Liver (tissue), 3 donors: ENCODE measurements at regions not wholly inside any gene's neighbourhood (a gene's known extent, or its start where the extent isn't known, plus 50 kb on each side); places are given as distances from the start of the nearest gene placed in this dataset.

Source experiments
- ATF3 ChIP-seq: IDR thresholded peaks from 2 replicates; pipeline ENCODE4 v1.6.1; 2016; ENCODE audit warnings: antibody characterized with exemption
- EGR1 ChIP-seq, 2 donors: IDR thresholded peaks; 2 replicates each; pipeline ENCODE4 v1.6.1; 2016 to 2018; ENCODE audit warnings: antibody characterized with exemption in 2 of 2, low read depth in 2 of 2
- FOXA1 ChIP-seq: IDR thresholded peaks from 2 replicates; pipeline ENCODE4 v1.6.1; 2016; ENCODE audit warnings: antibody characterized with exemption
- GABPA ChIP-seq, 2 donors: IDR thresholded peaks in 1 of 2; conservative IDR thresholded peaks in 1 of 2; 2 replicates each; pipeline ENCODE4 v1.6.1; 2016; ENCODE audit warnings: antibody characterized with exemption in 2 of 2, mild to moderate bottlenecking in 1 of 2, moderate library complexity in 1 of 2
- NR2F2 ChIP-seq: IDR thresholded peaks from 2 replicates; pipeline ENCODE4 v1.6.1; 2016; ENCODE audit warnings: antibody characterized with exemption
- RAD21 ChIP-seq, 2 donors: IDR thresholded peaks; 2 replicates each; pipeline ENCODE4 v1.6.1; 2016; ENCODE audit warnings: antibody characterized with exemption in 2 of 2, mild to moderate bottlenecking in 2 of 2
- RXRA ChIP-seq, 2 donors: IDR thresholded peaks; 2 replicates each; pipeline ENCODE4 v1.6.1; 2017 to 2018; ENCODE audit warnings: antibody characterized with exemption in 2 of 2, mild to moderate bottlenecking in 1 of 2
- SP1 ChIP-seq: IDR thresholded peaks from 2 replicates; pipeline ENCODE4 v1.6.1; 2018; ENCODE audit warnings: antibody characterized with exemption, mild to moderate bottlenecking
- TAF1 ChIP-seq: conservative IDR thresholded peaks from 2 replicates; pipeline ENCODE4 v1.6.1; 2016; ENCODE audit warnings: antibody characterized with exemption, mild to moderate bottlenecking
- TF ChIP-seq, protein P1 (sequence below): fragments of 150-350 bp; IDR thresholded peaks from 2 replicates; pipeline ENCODE4 v1.5.1; 2017; ENCODE audit warnings: improper control_type of control experiment, low read depth, low read length; ENCODE audit not compliant: missing input control
- TF ChIP-seq, protein P2 (sequence below): IDR thresholded peaks from 2 replicates; pipeline ENCODE4 v1.6.1; 2016; ENCODE audit warnings: antibody characterized with exemption, mild to moderate bottlenecking
- TF ChIP-seq, protein P3 (sequence below): IDR thresholded peaks from 2 replicates; pipeline ENCODE4 v1.6.1; 2016; ENCODE audit warnings: antibody characterized with exemption
- TF ChIP-seq, protein P4 (sequence below): IDR thresholded peaks from 2 replicates; pipeline ENCODE4 v1.6.1; 2016; ENCODE audit warnings: antibody characterized with exemption
- donor health status: healthy.
- donor health status: healthy.

- no peak for TF ChIP-seq SP1
- TF ChIP-seq, protein P1, sequence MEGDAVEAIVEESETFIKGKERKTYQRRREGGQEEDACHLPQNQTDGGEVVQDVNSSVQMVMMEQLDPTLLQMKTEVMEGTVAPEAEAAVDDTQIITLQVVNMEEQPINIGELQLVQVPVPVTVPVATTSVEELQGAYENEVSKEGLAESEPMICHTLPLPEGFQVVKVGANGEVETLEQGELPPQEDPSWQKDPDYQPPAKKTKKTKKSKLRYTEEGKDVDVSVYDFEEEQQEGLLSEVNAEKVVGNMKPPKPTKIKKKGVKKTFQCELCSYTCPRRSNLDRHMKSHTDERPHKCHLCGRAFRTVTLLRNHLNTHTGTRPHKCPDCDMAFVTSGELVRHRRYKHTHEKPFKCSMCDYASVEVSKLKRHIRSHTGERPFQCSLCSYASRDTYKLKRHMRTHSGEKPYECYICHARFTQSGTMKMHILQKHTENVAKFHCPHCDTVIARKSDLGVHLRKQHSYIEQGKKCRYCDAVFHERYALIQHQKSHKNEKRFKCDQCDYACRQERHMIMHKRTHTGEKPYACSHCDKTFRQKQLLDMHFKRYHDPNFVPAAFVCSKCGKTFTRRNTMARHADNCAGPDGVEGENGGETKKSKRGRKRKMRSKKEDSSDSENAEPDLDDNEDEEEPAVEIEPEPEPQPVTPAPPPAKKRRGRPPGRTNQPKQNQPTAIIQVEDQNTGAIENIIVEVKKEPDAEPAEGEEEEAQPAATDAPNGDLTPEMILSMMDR, result no peak
- TF ChIP-seq GABPA (IDR thresholded peaks at IDR 0.05 in 1 of 2, conservative IDR thresholded peaks at IDR 0.05 in 1 of 2), result no peak
- TF ChIP-seq, protein P2, sequence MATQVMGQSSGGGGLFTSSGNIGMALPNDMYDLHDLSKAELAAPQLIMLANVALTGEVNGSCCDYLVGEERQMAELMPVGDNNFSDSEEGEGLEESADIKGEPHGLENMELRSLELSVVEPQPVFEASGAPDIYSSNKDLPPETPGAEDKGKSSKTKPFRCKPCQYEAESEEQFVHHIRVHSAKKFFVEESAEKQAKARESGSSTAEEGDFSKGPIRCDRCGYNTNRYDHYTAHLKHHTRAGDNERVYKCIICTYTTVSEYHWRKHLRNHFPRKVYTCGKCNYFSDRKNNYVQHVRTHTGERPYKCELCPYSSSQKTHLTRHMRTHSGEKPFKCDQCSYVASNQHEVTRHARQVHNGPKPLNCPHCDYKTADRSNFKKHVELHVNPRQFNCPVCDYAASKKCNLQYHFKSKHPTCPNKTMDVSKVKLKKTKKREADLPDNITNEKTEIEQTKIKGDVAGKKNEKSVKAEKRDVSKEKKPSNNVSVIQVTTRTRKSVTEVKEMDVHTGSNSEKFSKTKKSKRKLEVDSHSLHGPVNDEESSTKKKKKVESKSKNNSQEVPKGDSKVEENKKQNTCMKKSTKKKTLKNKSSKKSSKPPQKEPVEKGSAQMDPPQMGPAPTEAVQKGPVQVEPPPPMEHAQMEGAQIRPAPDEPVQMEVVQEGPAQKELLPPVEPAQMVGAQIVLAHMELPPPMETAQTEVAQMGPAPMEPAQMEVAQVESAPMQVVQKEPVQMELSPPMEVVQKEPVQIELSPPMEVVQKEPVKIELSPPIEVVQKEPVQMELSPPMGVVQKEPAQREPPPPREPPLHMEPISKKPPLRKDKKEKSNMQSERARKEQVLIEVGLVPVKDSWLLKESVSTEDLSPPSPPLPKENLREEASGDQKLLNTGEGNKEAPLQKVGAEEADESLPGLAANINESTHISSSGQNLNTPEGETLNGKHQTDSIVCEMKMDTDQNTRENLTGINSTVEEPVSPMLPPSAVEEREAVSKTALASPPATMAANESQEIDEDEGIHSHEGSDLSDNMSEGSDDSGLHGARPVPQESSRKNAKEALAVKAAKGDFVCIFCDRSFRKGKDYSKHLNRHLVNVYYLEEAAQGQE, result no peak
- TF ChIP-seq RAD21 (IDR thresholded peaks at IDR 0.05), result no peak
- TF ChIP-seq FOXA1, result no peak
- TF ChIP-seq, protein P3, sequence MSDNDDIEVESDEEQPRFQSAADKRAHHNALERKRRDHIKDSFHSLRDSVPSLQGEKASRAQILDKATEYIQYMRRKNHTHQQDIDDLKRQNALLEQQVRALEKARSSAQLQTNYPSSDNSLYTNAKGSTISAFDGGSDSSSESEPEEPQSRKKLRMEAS, result no peak
- no peak for TF ChIP-seq ATF3
- no peak for TF ChIP-seq EGR1 (IDR thresholded peaks at IDR 0.05; ENCODE audit: low read depth in 2 of 2)
- no peak for TF ChIP-seq RXRA (IDR thresholded peaks at IDR 0.05)
- TF ChIP-seq, protein P4, sequence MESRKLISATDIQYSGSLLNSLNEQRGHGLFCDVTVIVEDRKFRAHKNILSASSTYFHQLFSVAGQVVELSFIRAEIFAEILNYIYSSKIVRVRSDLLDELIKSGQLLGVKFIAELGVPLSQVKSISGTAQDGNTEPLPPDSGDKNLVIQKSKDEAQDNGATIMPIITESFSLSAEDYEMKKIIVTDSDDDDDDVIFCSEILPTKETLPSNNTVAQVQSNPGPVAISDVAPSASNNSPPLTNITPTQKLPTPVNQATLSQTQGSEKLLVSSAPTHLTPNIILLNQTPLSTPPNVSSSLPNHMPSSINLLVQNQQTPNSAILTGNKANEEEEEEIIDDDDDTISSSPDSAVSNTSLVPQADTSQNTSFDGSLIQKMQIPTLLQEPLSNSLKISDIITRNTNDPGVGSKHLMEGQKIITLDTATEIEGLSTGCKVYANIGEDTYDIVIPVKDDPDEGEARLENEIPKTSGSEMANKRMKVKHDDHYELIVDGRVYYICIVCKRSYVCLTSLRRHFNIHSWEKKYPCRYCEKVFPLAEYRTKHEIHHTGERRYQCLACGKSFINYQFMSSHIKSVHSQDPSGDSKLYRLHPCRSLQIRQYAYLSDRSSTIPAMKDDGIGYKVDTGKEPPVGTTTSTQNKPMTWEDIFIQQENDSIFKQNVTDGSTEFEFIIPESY, result no peak
- no peak for TF ChIP-seq TAF1
- TF ChIP-seq NR2F2, result no peak
These were observed 285.8 kb upstream of the SULF2 start for GRCh38 chr20:48070991-48071652.
